K562 (cell line): ENCODE measurements at regions not wholly inside any gene's neighbourhood (a gene's known extent, or its start where the extent isn't known, plus 50 kb on each side); places are given as distances from the start of the nearest gene placed in this dataset.

Experiments used
- ATAC-seq: fragments of 200-7000 bp; cut with Tn5 transposase; 3 replicates; pipeline ENCODE4 v1.9.1; 2020; ENCODE audit warnings: moderate library complexity
- BruUV-seq: library from RNA; stranded (reverse); fragments of 400-500 nt; replicated peaks from 2 replicates; lab custom pipeline; 2021; lab: Mats Ljungman, UMichigan
- CTCF ChIA-PET: fragments of 300-600 bp; formaldehyde crosslinking; extraction: SDS; loops from one replicate; lab custom pipeline; 2021; ENCODE audit warnings: low intra/inter-chr PET ratio; lab: Yijun Ruan, JAX
- POLR2A ChIA-PET: fragments of 300-600, 350-650 bp; sonication (Branson Sonifier 250); formaldehyde crosslinking; extraction: SDS; loops from one replicate; lab custom pipeline; 2021; ENCODE audit warnings: antibody characterized with exemption, inconsistent platforms; lab: Yijun Ruan, JAX
- DNase-seq, 4 experiments: peaks; one replicate each; pipeline versions ENCODE4 v3.0.0 to v3.0.0-alpha.2; 2011 to 2018; ENCODE audit warnings: low spot score in 3 of 4, mixed read lengths in 3 of 4; ENCODE audit errors: extremely low read depth in 1 of 4
- FAIRE-seq: peaks from 2 replicates; lab custom pipeline; 2011; peaks lifted over from hg19 to GRCh38; lab: Jason Lieb, UNC
- H2AFZ ChIP-seq: 2 replicates; pipeline ENCODE4 v1.6.0; 2011; ENCODE audit warnings: low read depth, low read length, control low read depth, inconsistent platforms
- H3K27ac ChIP-seq: fragments of 200-600 bp; 3 replicates; pipeline ENCODE4 v1.8.0; 2011; ENCODE audit warnings: low read depth, mild to moderate bottlenecking, control low read depth, inconsistent platforms, low read length, moderate library complexity, mixed read lengths; ENCODE audit errors: extremely low read depth
- H3K27me3 ChIP-seq, 2 experiments: fragments of 300-600 bp in 1 of 2; 2 replicates in 1 of 2; 3 replicates in 1 of 2; pipeline versions ENCODE4 v1.6.0 to v1.8.0; 2011; ENCODE audit warnings: inconsistent platforms in 2 of 2, low read length in 2 of 2, mild to moderate bottlenecking in 1 of 2, mixed read lengths in 1 of 2, moderate library complexity in 1 of 2; ENCODE audit not compliant: control insufficient read depth in 2 of 2, insufficient read depth in 2 of 2
- H3K36me3 ChIP-seq: fragments of 300-600 bp; 3 replicates; pipeline ENCODE4 v1.8.0; 2011; ENCODE audit warnings: mild to moderate bottlenecking, low read length, inconsistent platforms; ENCODE audit not compliant: control insufficient read depth, insufficient read depth
- H3K4me1 ChIP-seq, 2 experiments: fragments of 200-600 bp in 1 of 2; replicated peaks in 1 of 2; 2 replicates in 1 of 2; 3 replicates in 1 of 2; pipeline versions ENCODE4 v1.5.1 to v1.8.0; 2011; ENCODE audit warnings: inconsistent platforms in 2 of 2, low read length in 2 of 2, mild to moderate bottlenecking in 1 of 2, mixed read lengths in 1 of 2, moderate library complexity in 1 of 2; ENCODE audit not compliant: control insufficient read depth in 2 of 2, insufficient read depth in 2 of 2
- H3K4me2 ChIP-seq: 2 replicates; pipeline ENCODE4 v1.6.1; 2011; ENCODE audit warnings: low read length, control low read depth, inconsistent platforms, mixed read lengths; ENCODE audit not compliant: insufficient read depth
- H3K4me3 ChIP-seq: fragments of 200-600 bp; sonication (generic), shearing (Covaris generic); 2 replicates; pipeline ENCODE4 v1.5.1; 2016; ENCODE audit warnings: control low read depth, inconsistent platforms
- H3K79me2 ChIP-seq: fragments of 200-600 bp; 3 replicates; pipeline ENCODE4 v1.8.0; 2011; ENCODE audit warnings: low read length, inconsistent platforms; ENCODE audit not compliant: control insufficient read depth, insufficient read depth
- H3K9ac ChIP-seq, 2 experiments: 2 replicates each; pipeline versions ENCODE4 v1.6.0 to v1.6.1; 2011; ENCODE audit warnings: low read depth in 2 of 2, low read length in 2 of 2, control low read depth in 1 of 2, inconsistent platforms in 1 of 2, mild to moderate bottlenecking in 1 of 2, mixed read lengths in 1 of 2; ENCODE audit not compliant: insufficient read depth in 1 of 2
- H3K9me1 ChIP-seq: one replicate; pipeline ENCODE4 v1.6.0; 2011; ENCODE audit warnings: inconsistent platforms, mild to moderate bottlenecking, low read length, moderate library complexity; ENCODE audit not compliant: control insufficient read depth, insufficient read depth
- H3K9me3 ChIP-seq: replicated peaks from 2 replicates; pipeline ENCODE4 v1.5.1; 2011; ENCODE audit warnings: low read depth, low read length, inconsistent platforms; ENCODE audit not compliant: control insufficient read depth, insufficient read depth
- H4K20me1 ChIP-seq: replicated peaks from 2 replicates; pipeline ENCODE4 v1.6.1; 2011; ENCODE audit warnings: low read length, inconsistent platforms, mixed read lengths; ENCODE audit not compliant: control insufficient read depth, insufficient read depth
- DIDO1 ChIP-seq: fragments of 450-650 bp; IDR thresholded peaks from 2 replicates; pipeline ENCODE4 v1.6.1; 2016; ENCODE audit warnings: low read depth, missing biosample characterization, missing genetic modification characterization
- HNRNPLL ChIP-seq: fragments of 200-400 bp; formaldehyde crosslinking; IDR thresholded peaks from 2 replicates; pipeline ENCODE4 v1.6.1; 2017; ENCODE audit warnings: low read length, low read depth, mild to moderate bottlenecking; ENCODE audit not compliant: poor library complexity, severe bottlenecking
- NR3C1 ChIP-seq: sonication (generic); formaldehyde crosslinking; IDR thresholded peaks from 2 replicates; pipeline ENCODE4 v1.8.1; 2022; ENCODE audit warnings: missing genetic modification reagents
- PML ChIP-seq: IDR thresholded peaks from 2 replicates; pipeline ENCODE4 v1.6.1; 2012; ENCODE audit warnings: low read length, inconsistent platforms
- PRDM10 ChIP-seq: fragments of 450-650 bp; IDR thresholded peaks from 2 replicates; pipeline ENCODE4 v1.6.1; 2018; ENCODE audit not compliant: partially characterized antibody
- SRSF1 ChIP-seq: fragments of 200-400 bp; formaldehyde crosslinking; IDR thresholded peaks from 2 replicates; pipeline ENCODE4 v1.6.1; 2017; ENCODE audit warnings: mild to moderate bottlenecking, low read depth, low read length, moderate library complexity
- THRA ChIP-seq: fragments of 450-650 bp; IDR thresholded peaks from 2 replicates; pipeline ENCODE4 v1.6.1; 2017; ENCODE audit warnings: mild to moderate bottlenecking, moderate library complexity
- ZKSCAN1 ChIP-seq: fragments of 150-350 bp; IDR thresholded peaks from 2 replicates; pipeline ENCODE4 v1.6.1; 2016; ENCODE audit warnings: low read depth, low read length
- WGBS: fragments of 100-300 bp; shearing (Covaris generic); methylation state at CpG from one replicate; pipeline ENCODE4 v1.1.6; 2016; ENCODE audit warnings: low coverage, mixed read lengths; ENCODE audit not compliant: insufficient coverage; ENCODE audit errors: missing lambda C conversion rate; 5-methylcytosine and 5-hydroxymethylcytosine counted together
- in situ Hi-C: fragments of 300-500 bp; cut with MboI; formaldehyde crosslinking; loops from 4 replicates; pipeline ENCODE4 v1.15.0; 2018; ENCODE audit warnings: inconsistent platforms, mixed read lengths
- intact Hi-C: fragments of 100-400 bp; cut with micrococcal nuclease; formaldehyde crosslinking; loops from 2 replicates; pipeline ENCODE4 v1.14.2; 2022
- TF ChIP-seq, protein P1 (sequence below): sonication (generic); formaldehyde crosslinking; IDR thresholded peaks from 2 replicates; pipeline ENCODE4 v1.8.0; 2022; ENCODE audit warnings: mild to moderate bottlenecking, missing genetic modification reagents
- TF ChIP-seq, protein P2 (sequence below): fragments of 450-650 bp; formaldehyde crosslinking; IDR thresholded peaks from 2 replicates; pipeline ENCODE4 v1.4.0; 2022; ENCODE audit warnings: missing genetic modification characterization
- TF ChIP-seq, protein P3 (sequence below): sonication (generic); formaldehyde crosslinking; IDR thresholded peaks from 2 replicates; pipeline ENCODE4 v1.8.0; 2022; ENCODE audit warnings: mild to moderate bottlenecking, low read depth, missing genetic modification reagents

- in situ Hi-C loops: no loop called here
- ChIA-PET POLR2A (interaction anchor here (0.6 to 1.2 kb wide), 3 partner anchors 14 to 142 kb away, joined by 3 read pairs; no protein-coding TSS in a partner anchor), CTCF (no interaction called here)
- intact Hi-C loops: no loop called here
- DNase-seq (no peak), ATAC-seq (no peak), FAIRE-seq (no peak)
- H4K20me1 ChIP-seq: no peaks in the 10 kb centered on the region
- H3K36me3 ChIP-seq: no peaks in the 10 kb centered on the region
- no peaks in the 10 kb centered on the region for H3K9me1 ChIP-seq
- H3K27ac ChIP-seq: no peak overlapping the region
- H3K27me3 ChIP-seq: peaks cover under 1 to 25% of the 10 kb centered on the region in 2 experiments; a peak in 3 of 5 replicates
- no peaks in the 10 kb centered on the region for H3K4me1 ChIP-seq
- no peaks in the 10 kb centered on the region for H3K79me2 ChIP-seq
- no peak overlapping the region for H3K4me3 ChIP-seq
- 0% methylated on average over 6 of the region's 6 CpGs for WGBS
- H3K4me2 ChIP-seq: no peak overlapping the region
- BruUV-seq: no TSS peak
- no peak overlapping the region for H2AFZ ChIP-seq
- H3K9ac ChIP-seq: no peak overlapping the region
- H3K9me3 ChIP-seq: no peaks in the 10 kb centered on the region
- TF ChIP-seq THRA (no peak), PRDM10 (no peak), PML (no peak), ZKSCAN1 (no peak), HNRNPLL (no peak), SRSF1 (no peak), NR3C1 (CRISPR knock-in tag) (no peak), DIDO1 (tag) (no peak)
- TF ChIP-seq, protein P1, sequence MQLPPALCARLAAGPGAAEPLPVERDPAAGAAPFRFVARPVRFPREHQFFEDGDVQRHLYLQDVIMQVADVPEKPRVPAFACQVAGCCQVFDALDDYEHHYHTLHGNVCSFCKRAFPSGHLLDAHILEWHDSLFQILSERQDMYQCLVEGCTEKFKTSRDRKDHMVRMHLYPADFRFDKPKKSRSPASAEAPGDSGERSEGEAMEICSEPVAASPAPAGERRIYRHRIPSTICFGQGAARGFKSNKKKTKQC (CRISPR knock-in tag): no peak
- TF ChIP-seq, protein P2, sequence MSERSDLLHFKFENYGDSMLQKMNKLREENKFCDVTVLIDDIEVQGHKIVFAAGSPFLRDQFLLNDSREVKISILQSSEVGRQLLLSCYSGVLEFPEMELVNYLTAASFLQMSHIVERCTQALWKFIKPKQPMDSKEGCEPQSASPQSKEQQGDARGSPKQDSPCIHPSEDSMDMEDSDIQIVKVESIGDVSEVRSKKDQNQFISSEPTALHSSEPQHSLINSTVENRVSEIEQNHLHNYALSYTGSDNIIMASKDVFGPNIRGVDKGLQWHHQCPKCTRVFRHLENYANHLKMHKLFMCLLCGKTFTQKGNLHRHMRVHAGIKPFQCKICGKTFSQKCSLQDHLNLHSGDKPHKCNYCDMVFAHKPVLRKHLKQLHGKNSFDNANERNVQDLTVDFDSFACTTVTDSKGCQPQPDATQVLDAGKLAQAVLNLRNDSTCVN (CRISPR knock-in tag): no peak
- TF ChIP-seq, protein P3, sequence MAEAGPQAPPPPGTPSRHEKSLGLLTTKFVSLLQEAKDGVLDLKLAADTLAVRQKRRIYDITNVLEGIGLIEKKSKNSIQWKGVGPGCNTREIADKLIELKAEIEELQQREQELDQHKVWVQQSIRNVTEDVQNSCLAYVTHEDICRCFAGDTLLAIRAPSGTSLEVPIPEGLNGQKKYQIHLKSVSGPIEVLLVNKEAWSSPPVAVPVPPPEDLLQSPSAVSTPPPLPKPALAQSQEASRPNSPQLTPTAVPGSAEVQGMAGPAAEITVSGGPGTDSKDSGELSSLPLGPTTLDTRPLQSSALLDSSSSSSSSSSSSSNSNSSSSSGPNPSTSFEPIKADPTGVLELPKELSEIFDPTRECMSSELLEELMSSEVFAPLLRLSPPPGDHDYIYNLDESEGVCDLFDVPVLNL (CRISPR knock-in tag): no peak
These were observed 103.1 kb upstream of the APCDD1 start for GRCh38 chr18:10351219-10351818.
